H1 (cell line): ENCODE measurements at regions not wholly inside any gene's neighbourhood (a gene's known extent, or its start where the extent isn't known, plus 50 kb on each side); places are given as distances from the start of the nearest gene placed in this dataset.

Experiments used
- KDM5A ChIP-seq: fragments of 200-600 bp; IDR thresholded peaks from 2 replicates; pipeline ENCODE4 v1.7.1; 2012; ENCODE audit warnings: mild to moderate bottlenecking, low read length, inconsistent platforms, mixed read lengths
- TAF1 ChIP-seq: IDR thresholded peaks from 2 replicates; pipeline ENCODE4 v1.6.1; 2011; ENCODE audit warnings: mild to moderate bottlenecking, low read depth, low read length

GRCh38 chr6:56732517-56732916, 89.8 kb upstream of the DST start (continued):
- TF ChIP-seq TAF1 (no peak), KDM5A (no peak)
